ENCODE measurements at regions not wholly inside any gene's neighbourhood (a gene's known extent, or its start where the extent isn't known, plus 50 kb on each side); places are given as distances from the start of the nearest gene placed in this dataset.

- Histone ChIP-seq H3K9ac (ENCODE audit: insufficient read depth in 1 of 2, low read length in 2 of 2) (no peak overlapping the region), H3K9me3 (ENCODE audit: control insufficient read depth in 4 of 4, insufficient read depth in 3 of 4, low read length in 3 of 4) (peaks cover 0 to 11% (median 2%) of the 10 kb centered on the region in 4 donors), H3K4me1 (ENCODE audit: control insufficient read depth in 5 of 5, insufficient read depth in 5 of 5, low read length in 5 of 5) (no peaks in the 10 kb centered on the region), H3K27ac (ENCODE audit: low read depth in 1 of 2, low read length in 1 of 2) (no peak overlapping the region), H3K36me3 (ENCODE audit: control insufficient read depth in 4 of 4, insufficient read depth in 4 of 4, low read length in 4 of 4) (no peaks in the 10 kb centered on the region), H3K4me3 (no peak overlapping the region), H3K27me3 (ENCODE audit: control insufficient read depth in 3 of 3, insufficient read depth in 3 of 3, low read length in 2 of 3) (no peaks in the 10 kb centered on the region)
- TF ChIP-seq, protein P1, sequence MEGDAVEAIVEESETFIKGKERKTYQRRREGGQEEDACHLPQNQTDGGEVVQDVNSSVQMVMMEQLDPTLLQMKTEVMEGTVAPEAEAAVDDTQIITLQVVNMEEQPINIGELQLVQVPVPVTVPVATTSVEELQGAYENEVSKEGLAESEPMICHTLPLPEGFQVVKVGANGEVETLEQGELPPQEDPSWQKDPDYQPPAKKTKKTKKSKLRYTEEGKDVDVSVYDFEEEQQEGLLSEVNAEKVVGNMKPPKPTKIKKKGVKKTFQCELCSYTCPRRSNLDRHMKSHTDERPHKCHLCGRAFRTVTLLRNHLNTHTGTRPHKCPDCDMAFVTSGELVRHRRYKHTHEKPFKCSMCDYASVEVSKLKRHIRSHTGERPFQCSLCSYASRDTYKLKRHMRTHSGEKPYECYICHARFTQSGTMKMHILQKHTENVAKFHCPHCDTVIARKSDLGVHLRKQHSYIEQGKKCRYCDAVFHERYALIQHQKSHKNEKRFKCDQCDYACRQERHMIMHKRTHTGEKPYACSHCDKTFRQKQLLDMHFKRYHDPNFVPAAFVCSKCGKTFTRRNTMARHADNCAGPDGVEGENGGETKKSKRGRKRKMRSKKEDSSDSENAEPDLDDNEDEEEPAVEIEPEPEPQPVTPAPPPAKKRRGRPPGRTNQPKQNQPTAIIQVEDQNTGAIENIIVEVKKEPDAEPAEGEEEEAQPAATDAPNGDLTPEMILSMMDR (IDR thresholded peaks at IDR 0.05; ENCODE audit: control extremely low read depth, extremely low read depth), result no peak
- ATAC-seq (ENCODE audit: insufficient read depth, low FRiP score) (no peak), DNase-seq (no peak)
- 86 to 94% methylated on average over 1 of the region's 1 CpG for WGBS, 2 donors
Observed at GRCh38 chr18:47399475-47399874, 148.0 kb upstream of the SKOR2 start.

DNA sequence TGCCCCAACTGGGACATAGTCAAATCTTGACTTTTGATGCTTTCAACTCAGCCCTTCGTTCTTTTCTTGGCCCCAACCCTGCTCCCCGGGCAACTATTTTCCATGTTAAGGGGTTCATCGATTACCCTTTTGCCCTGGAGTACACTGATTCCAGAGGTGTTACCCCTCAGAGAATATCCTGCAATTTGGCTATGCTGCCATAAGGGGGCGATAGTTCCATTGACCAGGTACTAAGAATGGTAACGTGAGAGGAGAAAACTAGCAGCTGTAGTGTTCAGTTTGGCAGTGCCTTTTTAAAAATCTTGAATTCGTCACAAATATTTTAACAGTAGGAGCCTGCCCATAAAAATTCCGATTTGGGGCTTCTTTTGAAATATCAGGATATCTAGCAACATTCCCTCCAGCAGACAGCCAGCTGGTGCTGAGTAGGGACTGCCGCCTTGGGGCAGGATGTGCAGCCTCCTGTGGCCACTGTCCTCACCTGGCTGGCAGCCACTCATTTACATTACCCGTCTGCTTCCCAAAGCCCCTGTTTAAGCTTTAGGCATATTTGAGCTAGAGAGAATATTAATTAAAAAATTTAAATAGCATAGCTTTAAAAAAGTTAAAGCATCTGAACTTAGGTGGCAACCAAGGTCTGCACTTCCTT lies 146.3 kb upstream of the SKOR2 start:
- Histone ChIP-seq H3K4me3 (no peak overlapping the region), H3K4me1 (ENCODE audit: control insufficient read depth in 5 of 5, insufficient read depth in 5 of 5, low read length in 5 of 5) (no peaks in the 10 kb centered on the region), H3K27me3 (ENCODE audit: control insufficient read depth in 3 of 3, insufficient read depth in 3 of 3, low read length in 2 of 3) (no peaks in the 10 kb centered on the region), H3K36me3 (ENCODE audit: control insufficient read depth in 4 of 4, insufficient read depth in 4 of 4, low read length in 4 of 4) (no peaks in the 10 kb centered on the region), H3K9me3 (ENCODE audit: control insufficient read depth in 4 of 4, insufficient read depth in 3 of 4, low read length in 3 of 4) (peaks cover 0 to 11% (median 2%) of the 10 kb centered on the region in 4 donors), H3K9ac (ENCODE audit: insufficient read depth in 1 of 2, low read length in 2 of 2) (no peak overlapping the region), H3K27ac (ENCODE audit: low read depth in 1 of 2, low read length in 1 of 2) (no peak overlapping the region)
- 35 to 38% methylated on average over 9 of the region's 9 CpGs for WGBS, 2 donors
- no peak for ATAC-seq (ENCODE audit: insufficient read depth, low FRiP score)
- peak in 1 of 3 donors; percentile 3 for DNase-seq
- TF ChIP-seq, protein P1 (IDR thresholded peaks at IDR 0.05; ENCODE audit: control extremely low read depth, extremely low read depth), result no peak

DNA sequence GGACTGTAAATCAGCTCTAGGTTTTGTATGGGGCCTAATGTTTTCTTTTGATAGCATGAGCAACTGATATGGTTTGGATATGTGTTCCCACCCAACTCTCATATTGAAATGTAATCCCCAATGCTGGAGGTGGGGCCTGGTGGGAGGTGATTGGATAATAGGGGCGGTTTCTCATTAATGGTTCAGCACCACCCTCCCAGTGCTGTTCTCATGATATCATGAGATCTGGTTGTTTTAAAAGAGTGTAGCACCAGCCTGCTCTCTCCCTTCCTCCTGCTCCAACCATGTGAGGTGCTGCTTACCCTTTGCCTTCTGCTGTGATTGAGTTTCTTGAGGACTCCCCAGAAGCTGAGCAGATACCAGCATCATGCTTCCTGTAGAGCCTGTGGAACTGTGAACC lies 140.2 kb upstream of the SKOR2 start:
- H3K9me3 ChIP-seq (ENCODE audit: control insufficient read depth in 4 of 4, insufficient read depth in 3 of 4, low read length in 3 of 4), result no peaks in the 10 kb centered on the region
- DNase-seq, result no peak
- no peak for ATAC-seq (ENCODE audit: insufficient read depth, low FRiP score)
- WGBS, 2 donors, result 90 to 94% methylated on average over 1 of the region's 1 CpG
- H3K9ac ChIP-seq (ENCODE audit: insufficient read depth in 1 of 2, low read length in 2 of 2), result no peak overlapping the region
- H3K27me3 ChIP-seq (ENCODE audit: control insufficient read depth in 3 of 3, insufficient read depth in 3 of 3, low read length in 2 of 3), result no peaks in the 10 kb centered on the region
- H3K36me3 ChIP-seq (ENCODE audit: control insufficient read depth in 4 of 4, insufficient read depth in 4 of 4, low read length in 4 of 4), result no peaks in the 10 kb centered on the region
- H3K4me1 ChIP-seq (ENCODE audit: control insufficient read depth in 5 of 5, insufficient read depth in 5 of 5, low read length in 5 of 5), result no peaks in the 10 kb centered on the region
- H3K27ac ChIP-seq (ENCODE audit: low read depth in 1 of 2, low read length in 1 of 2), result no peak overlapping the region
- no peak overlapping the region for H3K4me3 ChIP-seq
- TF ChIP-seq, protein P1 (IDR thresholded peaks at IDR 0.05; ENCODE audit: control extremely low read depth, extremely low read depth), result no peak

Measured in lung (tissue), 11 donors.